ENCODE measurements at regions not wholly inside any gene's neighbourhood (a gene's known extent, or its start where the extent isn't known, plus 50 kb on each side); places are given as distances from the start of the nearest gene placed in this dataset.

DNA sequence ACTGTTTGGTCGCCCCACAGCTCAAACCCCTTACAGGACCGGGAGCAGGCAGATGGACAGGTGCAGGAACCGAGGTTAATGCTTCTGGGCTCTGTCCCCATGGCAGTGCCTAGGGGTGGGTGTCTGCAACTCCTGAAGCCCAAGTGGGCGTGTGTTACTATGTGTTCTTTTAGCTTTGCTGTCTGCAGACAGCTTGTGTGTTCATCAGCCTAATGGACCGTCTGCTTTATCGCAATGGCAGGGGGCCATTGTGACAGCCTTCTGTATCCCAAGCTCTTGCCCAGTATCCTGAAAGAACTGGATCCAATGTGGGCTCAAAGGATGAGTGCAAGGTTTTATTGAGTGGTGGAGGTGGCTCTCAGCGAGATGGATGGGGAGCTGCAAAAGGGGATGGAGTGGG, 266.7 kb downstream of the CSNK1G3 start:
- TF ChIP-seq EZH2 (IDR thresholded peaks at IDR 0.05; ENCODE audit: insufficient read depth, poor library complexity, severe bottlenecking) (no peak), EZH2phosphoT487 (IDR thresholded peaks at IDR 0.05; ENCODE audit: insufficient read depth, low read depth) (no peak)
